SU-DHL-6 (cell line): ENCODE measurements at regions not wholly inside any gene's neighbourhood (a gene's known extent, or its start where the extent isn't known, plus 50 kb on each side); places are given as distances from the start of the nearest gene placed in this dataset.

Experiments used
- CTCF ChIP-seq: fragments of 200-600 bp; sonication (generic); IDR thresholded peaks from one replicate; pipeline ENCODE4 v1.5.1; 2017; ENCODE audit warnings: antibody characterized with exemption, mild to moderate bottlenecking, low read length, moderate library complexity; ENCODE audit not compliant: insufficient read depth, poor library complexity, severe bottlenecking
- EZH2phosphoT487 ChIP-seq: fragments of 200-600 bp; sonication (generic), shearing (Covaris generic); conservative IDR thresholded peaks from 2 replicates; pipeline ENCODE4 v1.6.1; 2018; ENCODE audit warnings: mild to moderate bottlenecking, antibody characterized with exemption, low read length, moderate library complexity, mixed read lengths

GRCh38 chr18:32552421-32553030 is 81.8 kb upstream of the GAREM1 start:
- peak; percentile 72 for TF ChIP-seq CTCF
- no peak for TF ChIP-seq EZH2phosphoT487
